HCT116 (cell line): ENCODE measurements at regions not wholly inside any gene's neighbourhood (a gene's known extent, or its start where the extent isn't known, plus 50 kb on each side); places are given as distances from the start of the nearest gene placed in this dataset.

Source experiments
- ATAC-seq: fragments of 200-7000 bp; cut with Tn5 transposase; 2 replicates; pipeline ENCODE4 v1.9.1; 2020; ENCODE audit warnings: mild to moderate bottlenecking, moderate library complexity
- BruUV-seq: library from RNA; stranded (reverse); fragments of 400-500 nt; replicated peaks from 2 replicates; lab custom pipeline; 2021; lab: Mats Ljungman, UMichigan
- CTCF ChIA-PET: fragments of 300-600 bp; sonication (Branson Sonifier 250); formaldehyde crosslinking; loops from one replicate; lab custom pipeline; 2021; ENCODE audit warnings: antibody characterized with exemption; lab: Charles Lee
- POLR2A ChIA-PET: fragments of 300-600, 350-600 bp; sonication (Branson Sonifier 250); formaldehyde crosslinking; loops from one replicate; lab custom pipeline; 2021; ENCODE audit warnings: antibody characterized with exemption; lab: Charles Lee
- RAD21 ChIA-PET, 2 experiments: fragments of 300-600 bp; sonication (Branson Sonifier 250); formaldehyde crosslinking; loops; one replicate each; lab custom pipeline; 2023; ENCODE audit warnings: low total read pairs in 2 of 2; ENCODE audit not compliant: uncharacterized antibody in 2 of 2, unreplicated experiment in 2 of 2, low non-redundant PET in 1 of 2; lab: Charles Lee
- DNase-seq: peaks from one replicate; pipeline ENCODE4 v3.0.0-alpha.2; 2010; ENCODE audit warnings: low read depth, low spot score
- H2AFZ ChIP-seq: fragments of 200-600 bp; shearing (Covaris generic), sonication (generic); 2 replicates; pipeline ENCODE4 v1.6.1; 2017; ENCODE audit warnings: low read depth, mixed run types, mixed read lengths, antibody characterized with exemption, low read length; ENCODE audit not compliant: poor library complexity, severe bottlenecking
- H3K27ac ChIP-seq: 2 replicates; pipeline ENCODE4 v1.5.1; 2012; ENCODE audit warnings: low read depth, low read length
- H3K27me3 ChIP-seq: fragments of 200-600 bp; sonication (generic); 2 replicates; pipeline ENCODE4 v1.6.1; 2016; ENCODE audit warnings: mixed run types, low read length, mixed read lengths; ENCODE audit not compliant: insufficient read depth
- H3K36me3 ChIP-seq, 2 experiments: fragments of 200-500 bp in 1 of 2; fragments of 200-600 bp in 1 of 2; sonication (Bioruptor generic) in 1 of 2; sonication (generic) in 1 of 2; 2 replicates each; pipeline versions ENCODE4 v1.5.1 to v1.6.1; 2014 to 2016; ENCODE audit warnings: low read length in 2 of 2, inconsistent platforms in 1 of 2, mixed read lengths in 1 of 2, mixed run types in 1 of 2; ENCODE audit not compliant: insufficient read depth in 2 of 2, control insufficient read depth in 1 of 2
- H3K4me1 ChIP-seq, 2 experiments: fragments of 200-600 bp in 1 of 2; sonication (generic) in 1 of 2; 2 replicates each; pipeline versions ENCODE4 v1.5.1 to v1.6.1; 2012 to 2017; ENCODE audit warnings: low read length in 2 of 2, inconsistent platforms in 1 of 2, mild to moderate bottlenecking in 1 of 2, mixed read lengths in 1 of 2, mixed run types in 1 of 2, moderate library complexity in 1 of 2; ENCODE audit not compliant: insufficient read depth in 2 of 2, control insufficient read depth in 1 of 2
- H3K4me2 ChIP-seq: fragments of 200-600 bp; sonication (generic); 2 replicates; pipeline ENCODE4 v1.6.1; 2017; ENCODE audit warnings: mixed run types, low read length, mixed read lengths
- H3K4me3 ChIP-seq, 2 experiments: fragments of 200-600 bp in 1 of 2; sonication (generic) in 1 of 2; replicated peaks in 1 of 2; 2 replicates each; pipeline ENCODE4 v1.5.1; 2011 to 2016; ENCODE audit warnings: low read length in 2 of 2, control low read depth in 1 of 2, low read depth in 1 of 2, mild to moderate bottlenecking in 1 of 2, mixed read lengths in 1 of 2, mixed run types in 1 of 2
- H3K79me2 ChIP-seq: fragments of 200-600 bp; sonication (generic); 2 replicates; pipeline ENCODE4 v1.6.1; 2017; ENCODE audit warnings: mild to moderate bottlenecking, mixed run types, low read length, moderate library complexity, mixed read lengths; ENCODE audit not compliant: insufficient read depth
- H3K9ac ChIP-seq: fragments of 200-600 bp; sonication (generic); 2 replicates; pipeline ENCODE4 v1.6.1; 2016; ENCODE audit warnings: low read length, mixed read lengths
- H3K9me2 ChIP-seq: fragments of 200-600 bp; sonication (generic), shearing (Covaris generic); 2 replicates; pipeline ENCODE4 v1.6.1; 2017; ENCODE audit warnings: mixed run types, mild to moderate bottlenecking, moderate library complexity; ENCODE audit not compliant: insufficient read depth
- H3K9me3 ChIP-seq, 2 experiments: fragments of 200-500 bp in 1 of 2; fragments of 200-600 bp in 1 of 2; sonication (Bioruptor generic) in 1 of 2; sonication (generic) in 1 of 2; 2 replicates each; pipeline ENCODE4 v1.6.1; 2014 to 2017; ENCODE audit warnings: low read length in 2 of 2, mixed read lengths in 2 of 2, inconsistent platforms in 1 of 2, low read depth in 1 of 2, mild to moderate bottlenecking in 1 of 2, mixed run types in 1 of 2, moderate library complexity in 1 of 2; ENCODE audit not compliant: control insufficient read depth in 1 of 2, insufficient read depth in 1 of 2
- H4K20me1 ChIP-seq: fragments of 200-600 bp; sonication (generic), shearing (Covaris generic); 2 replicates; pipeline ENCODE4 v1.6.1; 2017; ENCODE audit warnings: mixed run types, mild to moderate bottlenecking, moderate library complexity; ENCODE audit not compliant: insufficient read depth
- ATF3 ChIP-seq: IDR thresholded peaks from 2 replicates; pipeline ENCODE4 v1.6.1; 2012
- CTCF ChIP-seq, 3 experiments: fragments of 200-600 bp in 1 of 3; sonication (generic) in 1 of 3; IDR thresholded peaks in 2 of 3; conservative IDR thresholded peaks in 1 of 3; 2 replicates each; pipeline ENCODE4 v1.5.1; 2012 to 2017; ENCODE audit warnings: low read depth in 2 of 3, low read length in 2 of 3, antibody characterized with exemption in 1 of 3, borderline replicate concordance in 1 of 3, control low read depth in 1 of 3, mild to moderate bottlenecking in 1 of 3, mixed read lengths in 1 of 3, mixed run types in 1 of 3, moderate library complexity in 1 of 3; ENCODE audit not compliant: insufficient read depth in 1 of 3
- EGR1 ChIP-seq: IDR thresholded peaks from 2 replicates; pipeline ENCODE4 v1.6.1; 2012; ENCODE audit warnings: low read depth
- ELF1 ChIP-seq: IDR thresholded peaks from 2 replicates; pipeline ENCODE4 v1.6.1; 2012; ENCODE audit warnings: low read depth, borderline replicate concordance
- EZH2 ChIP-seq: fragments of 200-600 bp; sonication (generic); IDR thresholded peaks from 2 replicates; pipeline ENCODE4 v1.6.1; 2017; ENCODE audit warnings: antibody characterized with exemption, mixed run types
- EZH2phosphoT487 ChIP-seq: fragments of 200-600 bp; IDR thresholded peaks from 2 replicates; pipeline ENCODE4 v1.6.1; 2018; ENCODE audit warnings: antibody characterized with exemption, borderline replicate concordance
- FOSL1 ChIP-seq: IDR thresholded peaks from 2 replicates; pipeline ENCODE4 v1.6.1; 2012; ENCODE audit warnings: low read depth
- JUND ChIP-seq: IDR thresholded peaks from 2 replicates; pipeline ENCODE4 v1.6.1; 2012
- POLR2A ChIP-seq: IDR thresholded peaks from 2 replicates; pipeline ENCODE4 v1.7.0; 2011; ENCODE audit warnings: borderline replicate concordance; ENCODE audit not compliant: insufficient read depth, insufficient read length; ENCODE audit errors: extremely low read depth
- REST ChIP-seq: IDR thresholded peaks from 2 replicates; pipeline ENCODE4 v1.6.1; 2012; ENCODE audit warnings: low read depth
- SRF ChIP-seq: IDR thresholded peaks from 2 replicates; pipeline ENCODE4 v1.6.1; 2012; ENCODE audit warnings: low read depth
- TCF7L2 ChIP-seq: IDR thresholded peaks from 2 replicates; pipeline ENCODE4 v1.7.0; 2011; ENCODE audit warnings: borderline replicate concordance, inconsistent platforms; ENCODE audit not compliant: insufficient read depth, insufficient read length; ENCODE audit errors: extremely low read depth
- YY1 ChIP-seq: IDR thresholded peaks from 2 replicates; pipeline ENCODE4 v1.6.1; 2011; ENCODE audit warnings: low read length, low read depth, moderate library complexity, mild to moderate bottlenecking; ENCODE audit not compliant: insufficient replicate concordance; ENCODE audit errors: extremely low read depth
- ZBTB33 ChIP-seq: IDR thresholded peaks from 2 replicates; pipeline ENCODE4 v1.6.1; 2011; ENCODE audit warnings: mild to moderate bottlenecking, low read length, moderate library complexity; ENCODE audit not compliant: insufficient replicate concordance; ENCODE audit errors: extremely low read depth
- ZFX ChIP-seq: fragments of 450-650 bp; IDR thresholded peaks from 2 replicates; pipeline ENCODE4 v1.6.1; 2017
- ZNF274 ChIP-seq: fragments of 200-500 bp; sonication (Bioruptor generic); IDR thresholded peaks from 2 replicates; pipeline ENCODE4 v1.6.1; 2014; ENCODE audit warnings: mild to moderate bottlenecking, low read depth, low read length, inconsistent platforms
- intact Hi-C: fragments of 100-400 bp; cut with micrococcal nuclease; formaldehyde crosslinking; loops from 2 replicates; pipeline ENCODE4 v1.10.0; 2022

GRCh38 chr1:10906866-10907519, 105.5 kb upstream of the TARDBP start (continued):
- TF ChIP-seq ZNF274 (no peak), POLR2A (no peak), ZBTB33 (no peak), SRF (no peak), JUND (no peak), EZH2 (no peak), YY1 (no peak)

- ChIA-PET CTCF (interaction anchor here (2.4 kb wide), 1 partner anchor 401 kb away, joined by 9 read pairs; no protein-coding TSS in a partner anchor), POLR2A (no interaction called here), RAD21 (no interaction called here)
- Histone ChIP-seq H3K27ac (no peak overlapping the region), H3K79me2 (no peaks in the 10 kb centered on the region), H3K36me3 (no peaks in the 10 kb centered on the region), H3K4me1 (no peaks in the 10 kb centered on the region), H3K4me2 (no peak overlapping the region), H3K9me3 (no peaks in the 10 kb centered on the region), H4K20me1 (no peaks in the 10 kb centered on the region), H2AFZ (no peak overlapping the region), H3K27me3 (no peaks in the 10 kb centered on the region), H3K4me3 (no peak overlapping the region), H3K9me2 (no peaks in the 10 kb centered on the region), H3K9ac (no peak overlapping the region)
- intact Hi-C loops = no loop called here
- no peak for ATAC-seq
- DNase-seq = no peak
- BruUV-seq = no TSS peak
- TF ChIP-seq EZH2phosphoT487 = no peak
- TF ChIP-seq TCF7L2 = no peak
- no peak for TF ChIP-seq CTCF (IDR thresholded peaks at IDR 0.05 in 2 of 3, conservative IDR thresholded peaks at IDR 0.05 in 1 of 3; ENCODE audit: borderline replicate concordance in 1 of 3, insufficient read depth in 1 of 3, low read depth in 2 of 3, low read length in 2 of 3)
- TF ChIP-seq ATF3 = no peak
- TF ChIP-seq ZFX = no peak
- no peak for TF ChIP-seq REST
- TF ChIP-seq EGR1 = no peak
- TF ChIP-seq FOSL1 = no peak
- TF ChIP-seq EZH2 = no peak
- no peak for TF ChIP-seq ELF1
- no peak for TF ChIP-seq POLR2A
These were observed 104.2 kb upstream of the TARDBP start for GRCh38 chr1:10908266-10908665.
